ENCODE measurements at regions not wholly inside any gene's neighbourhood (a gene's known extent, or its start where the extent isn't known, plus 50 kb on each side); places are given as distances from the start of the nearest gene placed in this dataset.
"Not testable (repeated sequence)": the region's sequence is repeated elsewhere in the genome, so short reads cannot be mapped to it uniquely, and the experiment has no call there.

GRCh38 chr5:96483878-96484277, 50.8 kb upstream of the PCSK1 start:
- DNase-seq, result no peak

GRCh38 chr5:96487859-96488258, 54.8 kb upstream of the PCSK1 start:
- no peak for DNase-seq

GRCh38 chr5:96489532-96489931, 56.5 kb upstream of the PCSK1 start:
- DNase-seq, result no peak

- no peak for DNase-seq
Measured at GRCh38 chr5:96492459-96493047, 59.5 kb upstream of the PCSK1 start.

GRCh38 chr5:96493219-96493790, 60.3 kb upstream of the PCSK1 start:
- DNase-seq, result no peak

- not testable (repeated sequence) for DNase-seq
Measured at GRCh38 chr5:96495412-96495811, 62.4 kb upstream of the PCSK1 start.

GRCh38 chr5:96497027-96497426, 64.0 kb upstream of the PCSK1 start:
- DNase-seq, result not testable (repeated sequence)

GRCh38 chr5:96499753-96500345, 66.8 kb upstream of the PCSK1 start:
- no peak for DNase-seq

- no peak for DNase-seq
Measured at GRCh38 chr5:96501991-96502646, 69.1 kb upstream of the PCSK1 start.

- no peak for DNase-seq
Measured at GRCh38 chr5:96503501-96504236, 70.6 kb upstream of the PCSK1 start.

- DNase-seq, result no peak
Measured at GRCh38 chr5:96506376-96506775, 73.3 kb upstream of the PCSK1 start.

GRCh38 chr5:96506866-96507527, 73.9 kb upstream of the PCSK1 start:
- no peak for DNase-seq

- no peak for DNase-seq
Measured at GRCh38 chr5:96509316-96509715, 76.3 kb upstream of the PCSK1 start.

- no peak for DNase-seq
Measured at GRCh38 chr5:96509721-96510350, 76.8 kb upstream of the PCSK1 start.

- DNase-seq, result no peak
Measured at GRCh38 chr5:96516631-96517071, 83.6 kb upstream of the PCSK1 start.

- DNase-seq, result no peak
Measured at GRCh38 chr5:96517295-96517694, 84.2 kb upstream of the PCSK1 start.

GRCh38 chr5:96520345-96520744, 87.3 kb upstream of the PCSK1 start:
- no peak for DNase-seq

GRCh38 chr5:96522635-96523355, 89.7 kb upstream of the PCSK1 start:
- DNase-seq, result no peak

GRCh38 chr5:96527768-96528661, 95.0 kb upstream of the PCSK1 start:
- no peak for DNase-seq

GRCh38 chr5:96528826-96529474, 95.9 kb upstream of the PCSK1 start:
- no peak for DNase-seq

Data from T-helper 1 cell (primary cell).